ENCODE measurements at regions not wholly inside any gene's neighbourhood (a gene's known extent, or its start where the extent isn't known, plus 50 kb on each side); places are given as distances from the start of the nearest gene placed in this dataset.
A peak's percentile ranks its signal among the peaks of the same experiment; 100 is the strongest.

DNA sequence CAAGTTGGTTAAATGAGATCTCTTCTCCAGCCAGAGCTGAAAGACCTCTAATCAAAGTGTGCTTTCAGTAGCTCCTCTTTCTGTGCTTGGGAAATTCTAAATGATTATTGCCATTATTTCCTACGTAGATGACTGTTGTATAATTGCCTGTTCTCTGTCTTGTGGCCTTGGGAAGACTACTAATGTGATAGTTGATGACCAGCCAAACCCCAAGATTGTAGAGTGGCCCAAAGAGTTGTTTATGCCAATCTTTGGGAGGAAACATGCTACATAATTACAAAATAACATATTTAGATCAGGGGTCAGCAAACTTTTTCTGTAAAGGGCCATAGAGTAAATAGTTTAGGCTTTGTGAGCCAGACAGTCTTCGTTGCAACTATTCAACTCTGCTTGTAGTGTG, 135.1 kb upstream of the DIO2 start:
- TF ChIP-seq Cebpa-rat (IDR thresholded peaks at IDR 0.05): no peak
- Histone ChIP-seq H4K20me1 (no peaks in the 10 kb centered on the region), H3K4me3 (no peak overlapping the region), H3K4me1 (peaks cover 20% of the 10 kb centered on the region), H3K27me3 (no peaks in the 10 kb centered on the region), H3K36me3 (no peaks in the 10 kb centered on the region), H3K27ac (no peak overlapping the region), H3K9ac (no peak overlapping the region), H3K9me3 (peaks cover 3% of the 10 kb centered on the region; the same call in 1 of the 2 replicates), H3K4me2 (no peak overlapping the region)

DNA sequence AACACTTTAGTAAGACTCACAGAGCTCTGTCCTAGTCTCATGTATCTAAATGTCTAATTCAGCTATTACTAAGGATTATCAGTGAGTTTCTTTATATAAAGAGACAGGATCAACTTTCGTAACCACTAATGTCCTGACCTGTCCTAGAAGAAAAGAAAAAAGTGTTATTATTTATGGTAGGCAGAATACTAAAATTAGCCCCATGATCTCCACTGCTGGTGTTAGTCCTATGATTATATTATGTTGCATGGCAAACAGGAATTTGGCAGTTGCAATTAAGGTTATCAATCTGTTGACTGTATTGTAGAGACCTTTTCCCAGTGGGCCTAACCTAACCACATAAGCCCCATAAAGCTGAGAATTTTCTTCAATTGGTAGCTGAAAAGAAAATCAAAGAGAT, 132.9 kb upstream of the DIO2 start:
- Histone ChIP-seq H3K4me1 (peaks cover 14% of the 10 kb centered on the region), H3K27me3 (no peaks in the 10 kb centered on the region), H3K9me3 (peaks cover 3% of the 10 kb centered on the region; the same call in 1 of the 2 replicates), H4K20me1 (no peaks in the 10 kb centered on the region), H3K4me3 (no peak overlapping the region), H3K9ac (no peak overlapping the region), H3K27ac (no peak overlapping the region), H3K36me3 (no peaks in the 10 kb centered on the region), H3K4me2 (peak overlapping the region; percentile 31)
- no peak for TF ChIP-seq Cebpa-rat (IDR thresholded peaks at IDR 0.05)

DNA sequence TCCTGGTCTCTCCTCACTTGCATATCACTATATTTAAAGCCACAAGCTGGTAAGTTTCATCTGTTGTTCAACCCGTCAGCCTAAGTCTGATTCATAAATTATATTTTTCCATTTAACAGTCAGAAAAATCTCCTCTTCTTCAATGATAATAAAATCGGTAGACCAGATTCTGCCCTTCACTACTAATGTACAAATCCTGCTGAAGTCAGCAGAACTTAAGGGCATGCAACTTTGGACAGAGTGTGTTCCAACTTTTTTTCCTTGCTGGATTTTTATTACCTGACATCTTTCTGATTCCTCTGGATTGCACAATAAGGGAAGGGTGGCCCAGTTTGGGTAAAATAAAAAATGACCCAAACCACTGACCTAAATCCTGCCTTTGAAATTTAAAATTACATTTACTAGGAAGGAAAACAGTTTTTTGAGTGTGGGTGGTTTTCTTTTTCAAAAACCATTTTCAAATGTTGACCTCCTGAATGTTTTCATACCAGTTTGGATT, 125.4 kb upstream of the DIO2 start:
- Histone ChIP-seq H4K20me1 (no peaks in the 10 kb centered on the region), H3K27ac (no peak overlapping the region), H3K4me1 (no peaks in the 10 kb centered on the region), H3K27me3 (no peaks in the 10 kb centered on the region), H3K9ac (no peak overlapping the region), H3K4me3 (no peak overlapping the region), H3K4me2 (no peak overlapping the region), H3K9me3 (peaks cover 16% of the 10 kb centered on the region; the same call in 1 of the 2 replicates), H3K36me3 (no peaks in the 10 kb centered on the region)
- TF ChIP-seq Cebpa-rat (IDR thresholded peaks at IDR 0.05): no peak

DNA sequence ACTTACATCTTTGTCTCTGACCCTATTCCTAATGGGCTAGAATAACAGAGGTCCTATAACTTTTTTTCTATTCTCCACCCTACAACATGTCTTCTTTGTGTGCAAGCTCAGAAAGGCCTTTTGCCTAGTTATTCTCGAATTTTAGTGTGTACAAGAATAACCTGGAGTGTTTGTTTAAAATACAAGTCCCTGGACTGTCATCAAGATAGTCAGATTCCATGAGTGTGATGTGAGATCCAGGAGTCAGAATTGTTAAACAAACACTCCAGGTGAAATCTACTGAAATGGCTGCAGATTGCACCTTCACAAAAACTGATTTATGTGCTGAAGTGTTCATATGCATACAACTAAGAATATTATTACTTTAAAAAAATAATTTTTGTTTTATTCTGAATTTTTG, 114.4 kb upstream of the DIO2 start:
- Histone ChIP-seq H3K4me2 (no peak overlapping the region), H3K4me1 (no peaks in the 10 kb centered on the region), H3K27ac (no peak overlapping the region), H3K36me3 (no peaks in the 10 kb centered on the region), H3K4me3 (no peak overlapping the region), H3K9me3 (no peaks in the 10 kb centered on the region), H3K27me3 (no peaks in the 10 kb centered on the region), H4K20me1 (no peaks in the 10 kb centered on the region), H3K9ac (no peak overlapping the region)
- no peak for TF ChIP-seq Cebpa-rat (IDR thresholded peaks at IDR 0.05)

DNA sequence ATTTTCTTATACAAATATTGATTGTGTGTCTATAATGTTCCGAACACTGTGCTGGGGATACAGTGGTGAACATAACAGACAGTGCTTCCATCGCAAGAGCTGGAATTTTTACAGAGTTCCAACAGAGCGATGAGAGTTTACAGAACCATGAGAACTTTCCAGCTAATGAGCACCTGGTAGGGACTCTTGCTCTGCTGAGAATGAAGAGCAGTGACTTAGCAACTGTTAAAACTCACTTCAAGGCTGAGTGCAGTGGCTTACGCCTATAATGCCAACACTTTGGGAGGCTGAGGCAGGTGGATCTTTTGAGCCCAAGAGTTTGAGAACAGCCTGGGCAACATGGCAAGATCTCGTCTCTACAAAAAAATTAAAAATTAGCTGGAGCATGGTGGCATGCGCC, 113.8 kb upstream of the DIO2 start:
- Histone ChIP-seq H3K36me3 (no peaks in the 10 kb centered on the region), H3K9me3 (no peaks in the 10 kb centered on the region), H3K27ac (no peak overlapping the region), H3K4me3 (no peak overlapping the region), H3K4me2 (no peak overlapping the region), H4K20me1 (no peaks in the 10 kb centered on the region), H3K9ac (no peak overlapping the region), H3K4me1 (no peaks in the 10 kb centered on the region), H3K27me3 (no peaks in the 10 kb centered on the region)
- TF ChIP-seq Cebpa-rat (IDR thresholded peaks at IDR 0.05): no peak

DNA sequence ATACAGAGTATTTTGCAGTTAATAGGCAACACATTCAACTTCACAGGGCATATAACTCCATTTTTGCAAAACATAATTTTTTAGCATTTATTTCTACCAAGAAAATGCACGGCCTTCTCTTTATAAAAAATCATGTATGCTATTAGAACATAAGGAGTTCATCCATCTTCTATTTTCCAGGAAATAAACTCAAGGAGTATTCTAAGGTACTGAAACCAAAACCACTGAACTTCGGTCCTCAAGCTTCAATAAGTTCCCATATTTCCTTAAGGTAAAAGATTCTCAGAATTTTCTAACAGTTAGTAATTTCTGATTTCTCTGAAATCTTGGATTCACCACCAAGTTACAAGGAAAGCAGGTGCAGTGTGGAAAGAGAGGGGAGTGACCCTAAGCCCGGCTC, 113.3 kb upstream of the DIO2 start:
- Histone ChIP-seq H3K9me3 (no peaks in the 10 kb centered on the region), H3K27ac (no peak overlapping the region), H4K20me1 (no peaks in the 10 kb centered on the region), H3K36me3 (no peaks in the 10 kb centered on the region), H3K4me3 (no peak overlapping the region), H3K9ac (no peak overlapping the region), H3K4me1 (no peaks in the 10 kb centered on the region), H3K27me3 (no peaks in the 10 kb centered on the region), H3K4me2 (no peak overlapping the region)
- no peak for TF ChIP-seq Cebpa-rat (IDR thresholded peaks at IDR 0.05)

DNA sequence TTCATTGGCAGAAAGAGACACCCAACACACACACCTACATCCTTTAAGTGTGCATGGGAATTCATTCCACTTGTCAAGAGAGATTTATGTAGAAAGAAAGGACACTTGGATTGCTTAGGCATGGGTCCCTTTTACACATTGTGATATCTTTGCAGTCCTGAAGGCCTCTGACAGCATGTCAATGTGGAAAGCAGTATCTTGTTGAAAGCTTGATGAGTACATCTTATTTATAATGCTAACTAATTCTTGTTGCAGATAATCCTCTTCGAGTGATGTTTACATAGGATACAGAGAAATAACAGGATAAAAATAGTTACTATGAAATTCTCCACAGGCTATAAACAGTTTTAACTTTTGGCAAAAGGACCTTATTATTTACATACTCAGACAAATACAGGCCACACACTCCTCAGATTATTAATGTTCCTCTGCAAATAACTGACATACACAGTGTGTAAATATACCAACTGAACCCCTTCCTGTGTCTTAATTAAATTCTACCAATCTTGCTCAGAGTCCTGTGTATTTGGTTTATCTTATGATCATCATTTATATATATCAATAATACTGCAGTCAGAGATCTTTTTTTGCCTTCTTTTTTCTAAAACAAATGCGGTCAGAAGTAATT, 111.8 kb upstream of the DIO2 start:
- Histone ChIP-seq H3K4me1 (no peaks in the 10 kb centered on the region), H3K4me2 (no peak overlapping the region), H3K27me3 (no peaks in the 10 kb centered on the region), H3K27ac (no peak overlapping the region), H3K36me3 (no peaks in the 10 kb centered on the region), H3K9ac (no peak overlapping the region), H4K20me1 (no peaks in the 10 kb centered on the region), H3K9me3 (no peaks in the 10 kb centered on the region), H3K4me3 (no peak overlapping the region)
- no peak for TF ChIP-seq Cebpa-rat (IDR thresholded peaks at IDR 0.05)

DNA sequence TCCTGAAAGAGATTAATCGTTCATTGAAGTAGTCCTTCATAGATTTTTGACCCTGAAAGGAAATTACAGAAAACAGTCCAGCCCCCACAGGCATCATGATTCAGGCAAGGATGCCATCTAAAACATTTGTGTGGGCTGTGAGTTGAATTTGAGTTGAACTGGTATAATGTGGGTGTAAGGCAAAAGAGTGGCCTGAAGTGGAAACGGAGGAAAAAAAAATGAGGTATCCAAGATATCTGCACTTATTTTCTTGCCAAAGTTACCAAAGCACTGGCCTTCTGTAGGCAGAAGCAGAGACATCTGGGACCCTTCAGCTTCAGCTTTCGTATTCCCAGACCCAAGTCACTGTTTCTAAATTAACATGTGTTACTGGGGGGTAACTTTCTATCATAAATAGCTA, 105.1 kb upstream of the DIO2 start:
- no peak for TF ChIP-seq Cebpa-rat (IDR thresholded peaks at IDR 0.05)
- Histone ChIP-seq H3K4me1 (peaks cover 1% of the 10 kb centered on the region), H3K9me3 (no peaks in the 10 kb centered on the region), H3K4me3 (no peak overlapping the region), H3K36me3 (no peaks in the 10 kb centered on the region), H3K27ac (no peak overlapping the region), H4K20me1 (no peaks in the 10 kb centered on the region), H3K27me3 (no peaks in the 10 kb centered on the region), H3K9ac (no peak overlapping the region), H3K4me2 (no peak overlapping the region)

DNA sequence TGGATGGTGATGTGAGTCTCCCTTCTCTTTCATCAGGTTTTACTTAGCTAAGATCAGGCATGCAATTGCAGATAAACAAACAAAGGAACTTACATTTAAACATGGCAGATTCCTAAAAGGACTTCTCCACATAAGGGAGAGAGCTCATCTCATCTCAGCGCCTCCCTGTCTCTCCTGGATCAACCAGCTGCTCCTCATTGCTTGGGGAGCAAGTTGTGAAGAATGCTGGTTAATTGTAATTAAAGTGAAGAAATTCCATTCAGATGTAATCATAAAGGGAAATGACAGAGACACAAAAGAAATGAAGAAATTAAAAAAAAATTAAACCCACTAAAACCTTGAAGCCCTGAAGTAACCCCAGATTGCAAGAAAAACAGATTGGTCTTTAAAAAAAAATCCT, 104.4 kb upstream of the DIO2 start:
- H3K36me3 ChIP-seq: no peaks in the 10 kb centered on the region
- H3K9ac ChIP-seq: no peak overlapping the region
- TF ChIP-seq Cebpa-rat (IDR thresholded peaks at IDR 0.05): no peak
- no peak overlapping the region for H3K4me2 ChIP-seq
- no peaks in the 10 kb centered on the region for H3K27me3 ChIP-seq
- no peaks in the 10 kb centered on the region for H4K20me1 ChIP-seq
- no peaks in the 10 kb centered on the region for H3K9me3 ChIP-seq
- H3K4me1 ChIP-seq: peaks cover 9% of the 10 kb centered on the region
- no peak overlapping the region for H3K27ac ChIP-seq
- no peak overlapping the region for H3K4me3 ChIP-seq

DNA sequence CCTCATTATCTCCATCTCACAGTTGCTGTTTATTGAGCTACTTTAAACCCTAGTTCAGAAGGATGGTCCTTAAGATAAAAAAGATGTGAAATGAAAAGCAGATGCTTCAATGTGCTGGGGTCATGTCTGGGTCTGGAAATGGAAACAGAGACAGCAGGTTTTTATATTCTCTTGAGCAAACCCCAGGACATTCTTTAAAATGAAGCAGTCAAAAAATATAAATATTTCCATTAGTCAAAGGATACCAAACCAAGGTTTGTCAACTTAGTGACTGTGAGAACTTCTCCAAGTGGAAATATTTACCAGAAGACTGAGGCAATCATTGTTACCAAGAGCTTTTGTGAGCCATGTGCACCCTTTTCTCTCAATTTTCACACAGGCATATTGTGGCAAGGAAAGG, 102.5 kb upstream of the DIO2 start:
- no peak overlapping the region for H3K27ac ChIP-seq
- H4K20me1 ChIP-seq: no peaks in the 10 kb centered on the region
- H3K4me1 ChIP-seq: peaks cover 14% of the 10 kb centered on the region
- no peak overlapping the region for H3K4me2 ChIP-seq
- no peaks in the 10 kb centered on the region for H3K27me3 ChIP-seq
- no peak overlapping the region for H3K9ac ChIP-seq
- no peak for TF ChIP-seq Cebpa-rat (IDR thresholded peaks at IDR 0.05)
- H3K9me3 ChIP-seq: no peaks in the 10 kb centered on the region
- no peak overlapping the region for H3K4me3 ChIP-seq
- H3K36me3 ChIP-seq: no peaks in the 10 kb centered on the region
